DMS79 treated with DMSO at 0.1 percent for 48 hours (cell line): ENCODE measurements at regions not wholly inside any gene's neighbourhood (a gene's known extent, or its start where the extent isn't known, plus 50 kb on each side); places are given as distances from the start of the nearest gene placed in this dataset.

ENCODE experiments used
- DNase-seq: peaks from one replicate; lab custom pipeline; 2025; lab: John Stamatoyannopoulos, UW

- DNase-seq, result no peak
Observed at GRCh38 chr4:89166971-89167475, 55.7 kb downstream of the TIGD2 start.

DNA sequence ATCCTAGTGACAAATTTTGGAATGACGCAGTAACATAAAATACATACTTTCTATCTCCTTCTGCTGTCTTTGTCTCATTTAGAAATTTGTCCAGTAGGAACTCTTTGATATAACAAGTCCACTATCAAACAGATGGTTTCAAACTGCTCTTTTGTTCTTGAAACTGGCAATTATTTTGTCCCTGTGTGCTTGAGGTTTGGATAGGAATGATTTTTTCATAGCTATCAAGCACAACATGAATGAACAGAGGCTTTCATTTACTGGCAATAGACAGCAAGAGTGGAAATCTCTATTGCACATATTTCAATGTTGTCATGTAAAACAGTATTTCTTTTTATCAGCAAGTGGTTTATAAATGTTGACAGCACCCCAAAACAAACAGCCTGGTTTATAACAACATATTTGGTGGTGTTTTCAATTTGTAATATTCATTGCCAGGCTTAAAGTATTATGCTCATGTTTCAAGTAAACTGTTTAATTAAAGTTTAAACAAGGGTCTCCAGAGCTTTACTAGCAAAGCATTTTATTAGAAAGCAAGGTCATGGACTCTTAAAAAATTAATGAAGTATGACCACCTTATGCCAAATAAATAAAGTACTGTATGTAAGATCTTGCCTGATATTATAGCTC lies 60.0 kb downstream of the TIGD2 start:
- DNase-seq, result peak; percentile 97

DNA sequence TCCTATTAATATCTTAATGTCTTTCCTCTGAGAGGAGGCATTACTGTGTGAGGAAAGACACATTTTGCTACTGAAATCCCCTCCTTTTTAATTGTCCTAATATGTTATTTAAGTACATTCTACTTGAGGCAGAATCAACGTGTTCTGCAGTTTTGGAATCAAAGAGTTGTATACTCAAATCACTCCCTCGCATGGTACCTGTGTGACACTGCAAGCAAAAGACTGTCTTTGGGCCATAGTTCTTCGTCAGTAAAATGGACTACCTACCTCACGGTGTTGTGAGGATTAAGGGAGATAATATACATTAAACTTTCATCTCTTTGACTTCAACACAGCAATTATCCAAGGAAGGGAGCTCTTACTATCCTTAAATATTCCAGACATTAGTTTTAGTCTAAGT lies 61.5 kb downstream of the TIGD2 start:
- no peak for DNase-seq

GRCh38 chr4:89173336-89174090 lies 62.2 kb downstream of the TIGD2 start:
- DNase-seq, result peak; percentile 78

GRCh38 chr4:89174784-89175183 lies 63.5 kb downstream of the TIGD2 start:
- no peak for DNase-seq

GRCh38 chr4:89175611-89176010 lies 64.3 kb downstream of the TIGD2 start:
- no peak for DNase-seq

DNA sequence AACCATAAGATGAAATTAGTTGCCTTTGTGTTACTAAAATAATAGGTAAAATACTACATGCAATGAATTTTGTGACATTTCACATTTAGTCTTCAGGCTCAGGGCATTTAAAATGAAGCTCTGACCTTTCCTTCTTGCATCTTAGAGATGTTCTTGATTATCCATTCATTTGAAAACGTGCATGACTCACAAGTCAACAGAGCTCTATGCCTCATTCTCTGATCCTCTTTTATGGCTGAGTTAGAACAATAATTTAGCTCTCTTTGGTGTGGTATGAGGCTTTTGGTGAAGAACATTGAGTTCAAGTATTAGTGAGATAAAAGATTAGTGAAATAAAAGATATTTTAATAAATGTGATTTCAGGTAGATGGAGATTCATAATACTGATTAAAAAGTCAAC lies 66.5 kb downstream of the TIGD2 start:
- DNase-seq, result no peak

DNA sequence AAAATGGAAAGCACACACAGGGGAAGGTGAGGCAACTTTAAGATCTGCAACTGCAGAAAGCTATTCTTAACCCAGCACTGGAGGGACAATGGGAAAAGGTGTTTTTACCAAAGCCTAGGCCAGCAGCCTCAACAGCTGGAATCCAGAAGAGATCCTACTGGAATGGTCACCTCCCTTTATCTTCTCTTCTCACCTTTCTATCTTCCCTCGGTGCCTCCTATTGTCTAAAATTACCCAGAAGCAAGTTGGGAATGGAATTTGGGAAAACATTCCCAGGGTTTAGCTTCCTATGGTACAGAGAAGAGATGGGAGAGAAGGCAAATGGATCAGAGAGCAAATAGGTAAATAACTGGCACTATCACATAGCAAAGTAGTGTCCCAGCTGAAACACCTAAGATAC lies 73.1 kb downstream of the TIGD2 start:
- DNase-seq, result no peak
